ENCODE measurements at regions not wholly inside any gene's neighbourhood (a gene's known extent, or its start where the extent isn't known, plus 50 kb on each side); places are given as distances from the start of the nearest gene placed in this dataset.

- Histone ChIP-seq H3K9ac (ENCODE audit: low read length) (no peak overlapping the region), H3K4me2 (replicated peaks; ENCODE audit: low read depth, low read length, poor library complexity, severe bottlenecking) (no peak overlapping the region), H3K4me1 (ENCODE audit: control insufficient read depth in 2 of 2, insufficient read depth in 2 of 2, low read length in 2 of 2) (no peaks in the 10 kb centered on the region), H2AFZ (ENCODE audit: insufficient read depth, low read depth, low read length, poor library complexity, severe bottlenecking) (no peak overlapping the region), H3K36me3 (replicated peaks in 1 of 2; ENCODE audit: control extremely low read depth in 1 of 2, control insufficient read depth in 1 of 2, extremely low read depth in 1 of 2, insufficient read depth in 2 of 2, low read length in 1 of 2) (no peaks in the 10 kb centered on the region), H3K79me2 (ENCODE audit: control insufficient read depth, insufficient read depth, low read length) (no peaks in the 10 kb centered on the region), H3K9me3 (ENCODE audit: control extremely low read depth in 1 of 3, control insufficient read depth in 2 of 3, insufficient read depth in 1 of 3, low read length in 2 of 3) (peaks cover 0 to 2% (median 0%) of the 10 kb centered on the region in 3 donors), H3K27ac (ENCODE audit: low read length in 2 of 2) (no peak overlapping the region), H4K20me1 (ENCODE audit: control insufficient read depth, insufficient read depth, low read length, poor library complexity, severe bottlenecking) (no peaks in the 10 kb centered on the region), H3K4me3 (ENCODE audit: control extremely low read depth in 1 of 5, extremely low read depth in 1 of 5, insufficient read depth in 1 of 5, low read depth in 2 of 5, low read length in 4 of 5) (no peak overlapping the region), H3K27me3 (replicated peaks in 1 of 4; ENCODE audit: control extremely low read depth in 1 of 4, control insufficient read depth in 3 of 4, insufficient read depth in 4 of 4, low read length in 3 of 4) (no peaks in the 10 kb centered on the region)
- H3K4me1 Mint-ChIP-seq = no peaks in the 10 kb centered on the region
- WGBS (ENCODE audit: insufficient coverage) = no CpG with 5 or more reads among the region's 2 CpGs
- H3K27ac Mint-ChIP-seq = no peak overlapping the region
- TF ChIP-seq CTCF (IDR thresholded peaks at IDR 0.05) (no peak), EZH2 (IDR thresholded peaks at IDR 0.05; ENCODE audit: borderline replicate concordance, insufficient read depth, low read depth, low read length, poor library complexity, severe bottlenecking) (no peak)
- no peak overlapping the region for H3K4me3 Mint-ChIP-seq
- intact Hi-C loops (cut with micrococcal nuclease) = no loop called here
- ATAC-seq (ENCODE audit: low read depth) (no peak), DNase-seq (no peak)
- ChIA-PET CTCF (no interaction called here), POLR2A (no interaction called here)
- no peaks in the 10 kb centered on the region for H3K9me3 Mint-ChIP-seq (ENCODE audit: insufficient read depth)
- no peaks in the 10 kb centered on the region for H3K27me3 Mint-ChIP-seq
Measured at GRCh38 chr4:136749989-136750388, 782.3 kb downstream of the PCDH18 start.

- CTCF ChIA-PET = no interaction called here
- H3K9ac ChIP-seq (ENCODE audit: low read length) = no peak overlapping the region
- Mint-ChIP-seq H3K27me3 (no peaks in the 10 kb centered on the region), H3K9me3 (ENCODE audit: insufficient read depth) (peaks cover 2% of the 10 kb centered on the region), H3K4me1 (no peaks in the 10 kb centered on the region), H3K4me3 (no peak overlapping the region), H3K27ac (no peak overlapping the region)
- no peak for TF ChIP-seq CTCF (IDR thresholded peaks at IDR 0.05)
- TF ChIP-seq EZH2 (IDR thresholded peaks at IDR 0.05; ENCODE audit: borderline replicate concordance, insufficient read depth, low read depth, low read length, poor library complexity, severe bottlenecking) = no peak
- no peak for ATAC-seq (ENCODE audit: low read depth)
- no peak overlapping the region for H3K4me2 ChIP-seq (replicated peaks; ENCODE audit: low read depth, low read length, poor library complexity, severe bottlenecking)
- DNase-seq = no peak
- H4K20me1 ChIP-seq (ENCODE audit: control insufficient read depth, insufficient read depth, low read length, poor library complexity, severe bottlenecking) = no peaks in the 10 kb centered on the region
- no peaks in the 10 kb centered on the region for H3K36me3 ChIP-seq (replicated peaks in 1 of 2; ENCODE audit: control extremely low read depth in 1 of 2, control insufficient read depth in 1 of 2, extremely low read depth in 1 of 2, insufficient read depth in 2 of 2, low read length in 1 of 2)
- peaks cover 0 to 2% (median 0%) of the 10 kb centered on the region in 3 donors for H3K9me3 ChIP-seq (ENCODE audit: control extremely low read depth in 1 of 3, control insufficient read depth in 2 of 3, insufficient read depth in 1 of 3, low read length in 2 of 3)
- H3K4me3 ChIP-seq (ENCODE audit: control extremely low read depth in 1 of 5, extremely low read depth in 1 of 5, insufficient read depth in 1 of 5, low read depth in 2 of 5, low read length in 4 of 5) = no peak overlapping the region
- H3K79me2 ChIP-seq (ENCODE audit: control insufficient read depth, insufficient read depth, low read length) = no peaks in the 10 kb centered on the region
- no peak overlapping the region for H2AFZ ChIP-seq (ENCODE audit: insufficient read depth, low read depth, low read length, poor library complexity, severe bottlenecking)
- 88% methylated on average over 3 of the region's 3 CpGs for WGBS (ENCODE audit: insufficient coverage)
- intact Hi-C loops (cut with micrococcal nuclease) = no loop called here
- H3K4me1 ChIP-seq (ENCODE audit: control insufficient read depth in 2 of 2, insufficient read depth in 2 of 2, low read length in 2 of 2) = no peaks in the 10 kb centered on the region
- H3K27ac ChIP-seq (ENCODE audit: low read length in 2 of 2) = no peak overlapping the region
- no peaks in the 10 kb centered on the region for H3K27me3 ChIP-seq (replicated peaks in 1 of 4; ENCODE audit: control extremely low read depth in 1 of 4, control insufficient read depth in 3 of 4, insufficient read depth in 4 of 4, low read length in 3 of 4)
- POLR2A ChIA-PET = no interaction called here
Measured at GRCh38 chr4:136748773-136749172, 783.5 kb downstream of the PCDH18 start.
